ENCODE measurements at regions not wholly inside any gene's neighbourhood (a gene's known extent, or its start where the extent isn't known, plus 50 kb on each side); places are given as distances from the start of the nearest gene placed in this dataset.

GRCh38 chr6:151690768-151691562 lies 116.5 kb upstream of the ESR1 start:
- no peak for TF ChIP-seq CTCF (IDR thresholded peaks at IDR 0.05)
- TF ChIP-seq POLR2A (IDR thresholded peaks at IDR 0.05) = no peak
